ENCODE measurements at regions not wholly inside any gene's neighbourhood (a gene's known extent, or its start where the extent isn't known, plus 50 kb on each side); places are given as distances from the start of the nearest gene placed in this dataset.
A peak's percentile ranks its signal among the peaks of the same experiment; 100 is the strongest.

- H3K4me2 ChIP-seq (ENCODE audit: extremely low read depth, insufficient read depth, low read length), result no peak overlapping the region
- H3K4me1 ChIP-seq (ENCODE audit: control insufficient read depth, extremely low read depth, insufficient read depth, low read length), result no peaks in the 10 kb centered on the region
- no peak for DNase-seq (ENCODE audit: low read depth in 2 of 2)
- H3K36me3 ChIP-seq (ENCODE audit: control insufficient read depth, insufficient read depth, low read length), result no peaks in the 10 kb centered on the region
- H2AFZ ChIP-seq (ENCODE audit: low read length), result no peak overlapping the region
- H3K27ac ChIP-seq (ENCODE audit: insufficient read depth, low read length), result no peak overlapping the region
- no peaks in the 10 kb centered on the region for H4K20me1 ChIP-seq (ENCODE audit: control insufficient read depth, extremely low read depth, insufficient read depth, low read length)
- H3K79me2 ChIP-seq (ENCODE audit: control insufficient read depth, insufficient read depth, low read length), result no peaks in the 10 kb centered on the region
- H3K9me3 ChIP-seq (ENCODE audit: control insufficient read depth, insufficient read depth, low read depth, low read length), result no peaks in the 10 kb centered on the region
- no peak overlapping the region for H3K9ac ChIP-seq (ENCODE audit: insufficient read depth, low read length)
- no peak for TF ChIP-seq EZH2 (IDR thresholded peaks at IDR 0.05; ENCODE audit: low read length, missing control alignments)
- no peak for TF ChIP-seq CTCF (conservative IDR thresholded peaks at IDR 0.05 in 1 of 2, IDR thresholded peaks at IDR 0.05 in 1 of 2; ENCODE audit: low read depth in 1 of 2, low read length in 2 of 2)
- H3K27me3 ChIP-seq (ENCODE audit: control insufficient read depth, insufficient read depth, low read length), result no peaks in the 10 kb centered on the region
- no peak overlapping the region for H3K4me3 ChIP-seq (replicated peaks in 1 of 4; ENCODE audit: control extremely low read depth in 1 of 4, insufficient read depth in 1 of 4, low read depth in 3 of 4, low read length in 4 of 4)
Measured at GRCh38 chr13:84847107-84847506, 952.1 kb downstream of the SLITRK6 start.

- H3K9ac ChIP-seq (ENCODE audit: insufficient read depth, low read length), result no peak overlapping the region
- DNase-seq (ENCODE audit: low read depth in 2 of 2), result no peak
- H3K27ac ChIP-seq (ENCODE audit: insufficient read depth, low read length), result no peak overlapping the region
- no peaks in the 10 kb centered on the region for H4K20me1 ChIP-seq (ENCODE audit: control insufficient read depth, extremely low read depth, insufficient read depth, low read length)
- H3K27me3 ChIP-seq (ENCODE audit: control insufficient read depth, insufficient read depth, low read length), result no peaks in the 10 kb centered on the region
- no peaks in the 10 kb centered on the region for H3K9me3 ChIP-seq (ENCODE audit: control insufficient read depth, insufficient read depth, low read depth, low read length)
- no peak overlapping the region for H3K4me3 ChIP-seq (replicated peaks in 1 of 4; ENCODE audit: control extremely low read depth in 1 of 4, insufficient read depth in 1 of 4, low read depth in 3 of 4, low read length in 4 of 4)
- no peak overlapping the region for H2AFZ ChIP-seq (ENCODE audit: low read length)
- TF ChIP-seq CTCF (conservative IDR thresholded peaks at IDR 0.05 in 1 of 2, IDR thresholded peaks at IDR 0.05 in 1 of 2; ENCODE audit: low read depth in 1 of 2, low read length in 2 of 2) (no peak), EZH2 (IDR thresholded peaks at IDR 0.05; ENCODE audit: low read length, missing control alignments) (no peak)
- H3K4me2 ChIP-seq (ENCODE audit: extremely low read depth, insufficient read depth, low read length), result no peak overlapping the region
- H3K36me3 ChIP-seq (ENCODE audit: control insufficient read depth, insufficient read depth, low read length), result no peaks in the 10 kb centered on the region
- no peaks in the 10 kb centered on the region for H3K4me1 ChIP-seq (ENCODE audit: control insufficient read depth, extremely low read depth, insufficient read depth, low read length)
- H3K79me2 ChIP-seq (ENCODE audit: control insufficient read depth, insufficient read depth, low read length), result no peaks in the 10 kb centered on the region
Measured at GRCh38 chr13:84845907-84846619, 953.2 kb downstream of the SLITRK6 start.

- no peaks in the 10 kb centered on the region for H3K4me1 ChIP-seq (ENCODE audit: control insufficient read depth, extremely low read depth, insufficient read depth, low read length)
- H3K27me3 ChIP-seq (ENCODE audit: control insufficient read depth, insufficient read depth, low read length), result no peaks in the 10 kb centered on the region
- H2AFZ ChIP-seq (ENCODE audit: low read length), result no peak overlapping the region
- H3K9ac ChIP-seq (ENCODE audit: insufficient read depth, low read length), result no peak overlapping the region
- H3K9me3 ChIP-seq (ENCODE audit: control insufficient read depth, insufficient read depth, low read depth, low read length), result no peaks in the 10 kb centered on the region
- H3K4me2 ChIP-seq (ENCODE audit: extremely low read depth, insufficient read depth, low read length), result no peak overlapping the region
- DNase-seq (ENCODE audit: low read depth in 2 of 2), result peak; percentile 3 to 26
- TF ChIP-seq CTCF (conservative IDR thresholded peaks at IDR 0.05 in 1 of 2, IDR thresholded peaks at IDR 0.05 in 1 of 2; ENCODE audit: low read depth in 1 of 2, low read length in 2 of 2) (peak in 1 of 2 donors; percentile 30), EZH2 (IDR thresholded peaks at IDR 0.05; ENCODE audit: low read length, missing control alignments) (no peak)
- no peak overlapping the region for H3K27ac ChIP-seq (ENCODE audit: insufficient read depth, low read length)
- H4K20me1 ChIP-seq (ENCODE audit: control insufficient read depth, extremely low read depth, insufficient read depth, low read length), result no peaks in the 10 kb centered on the region
- no peaks in the 10 kb centered on the region for H3K79me2 ChIP-seq (ENCODE audit: control insufficient read depth, insufficient read depth, low read length)
- no peak overlapping the region for H3K4me3 ChIP-seq (replicated peaks in 1 of 4; ENCODE audit: control extremely low read depth in 1 of 4, insufficient read depth in 1 of 4, low read depth in 3 of 4, low read length in 4 of 4)
- no peaks in the 10 kb centered on the region for H3K36me3 ChIP-seq (ENCODE audit: control insufficient read depth, insufficient read depth, low read length)
Measured at GRCh38 chr13:84844473-84844872, 954.7 kb downstream of the SLITRK6 start.
